T-helper 2 cell treated with Interferon-gamma antibody and Interleukin-4, amounts not matched to agents 5 μg/mL and 100 μg/mL, for 36 hours (primary cell): ENCODE measurements at regions not wholly inside any gene's neighbourhood (a gene's known extent, or its start where the extent isn't known, plus 50 kb on each side); places are given as distances from the start of the nearest gene placed in this dataset.
A peak's percentile ranks its signal among the peaks of the same experiment; 100 is the strongest.

ENCODE experiments used
- DNase-seq: peaks from one replicate; pipeline ENCODE4 v3.0.0; 2021; ENCODE audit warnings: low spot score
- H3K27ac Mint-ChIP-seq: one replicate; pipeline ENCODE4 v1.8.0; 2021; ENCODE audit warnings: mild to moderate bottlenecking, mixed read lengths
- H3K27me3 Mint-ChIP-seq: one replicate; pipeline ENCODE4 v1.8.0; 2021; ENCODE audit warnings: low read depth, mixed read lengths
- H3K36me3 Mint-ChIP-seq: one replicate; pipeline ENCODE4 v1.8.0; 2021; ENCODE audit warnings: low read depth, mixed read lengths
- H3K4me1 Mint-ChIP-seq: one replicate; pipeline ENCODE4 v1.8.0; 2021; ENCODE audit warnings: low read depth, mixed read lengths
- H3K4me3 Mint-ChIP-seq: one replicate; pipeline ENCODE4 v1.8.0; 2022; ENCODE audit warnings: mild to moderate bottlenecking, moderate library complexity, mixed read lengths
- H3K9me3 Mint-ChIP-seq: one replicate; pipeline ENCODE4 v1.8.0; 2021; ENCODE audit warnings: mixed read lengths

DNA sequence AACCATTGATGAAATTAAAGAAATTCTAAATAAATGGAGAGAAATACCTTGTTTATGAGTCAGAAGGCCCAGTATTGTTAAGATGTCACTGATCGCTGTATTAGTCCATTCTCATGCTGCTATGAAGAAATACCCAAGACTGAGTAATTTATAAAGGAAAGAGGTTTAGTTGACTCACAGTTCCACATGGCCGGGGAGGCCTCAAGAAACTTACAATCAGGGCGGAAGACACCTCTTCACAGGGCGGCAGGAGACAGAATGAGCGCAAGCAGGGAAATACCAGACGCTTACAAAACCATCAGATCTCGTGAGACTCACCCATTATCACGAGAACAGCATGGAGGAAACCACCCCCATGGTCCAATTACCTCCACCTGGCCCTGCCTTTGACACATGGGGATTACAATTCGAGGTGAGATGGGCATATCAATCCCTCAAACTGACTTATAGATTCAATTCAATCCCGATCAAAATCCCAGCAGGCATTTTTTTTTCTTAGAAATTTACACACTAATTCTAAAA lies 157.2 kb downstream of the ENGASE start:
- Mint-ChIP-seq H3K36me3 (no peaks in the 10 kb centered on the region), H3K27me3 (no peaks in the 10 kb centered on the region), H3K27ac (no peak overlapping the region), H3K9me3 (no peaks in the 10 kb centered on the region), H3K4me1 (no peaks in the 10 kb centered on the region), H3K4me3 (no peak overlapping the region)
- no peak for DNase-seq

DNA sequence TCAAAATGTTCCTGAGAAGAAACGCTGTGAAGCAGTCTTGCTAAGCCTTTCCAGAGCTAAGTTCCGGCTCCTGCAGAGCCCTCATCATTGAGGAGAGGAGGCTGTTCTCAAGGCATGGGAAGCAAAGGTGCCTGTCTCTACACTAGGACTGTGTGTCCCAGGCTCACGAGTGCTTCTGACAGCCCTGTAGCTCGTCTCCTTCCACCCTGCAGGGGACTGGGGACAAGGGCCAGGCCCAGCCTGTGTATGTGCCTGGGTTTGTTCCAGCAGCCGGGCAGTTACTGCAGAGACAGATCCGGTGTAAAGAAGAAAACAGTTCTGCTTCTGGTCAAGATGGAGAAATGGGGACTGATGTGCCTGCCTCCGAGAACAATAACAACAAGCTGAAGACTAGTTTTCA lies 156.0 kb downstream of the ENGASE start:
- H3K27ac Mint-ChIP-seq: peak overlapping the region; percentile 24
- no peaks in the 10 kb centered on the region for H3K4me1 Mint-ChIP-seq
- H3K36me3 Mint-ChIP-seq: no peaks in the 10 kb centered on the region
- no peaks in the 10 kb centered on the region for H3K9me3 Mint-ChIP-seq
- no peak for DNase-seq
- H3K4me3 Mint-ChIP-seq: no peak overlapping the region
- H3K27me3 Mint-ChIP-seq: no peaks in the 10 kb centered on the region

DNA sequence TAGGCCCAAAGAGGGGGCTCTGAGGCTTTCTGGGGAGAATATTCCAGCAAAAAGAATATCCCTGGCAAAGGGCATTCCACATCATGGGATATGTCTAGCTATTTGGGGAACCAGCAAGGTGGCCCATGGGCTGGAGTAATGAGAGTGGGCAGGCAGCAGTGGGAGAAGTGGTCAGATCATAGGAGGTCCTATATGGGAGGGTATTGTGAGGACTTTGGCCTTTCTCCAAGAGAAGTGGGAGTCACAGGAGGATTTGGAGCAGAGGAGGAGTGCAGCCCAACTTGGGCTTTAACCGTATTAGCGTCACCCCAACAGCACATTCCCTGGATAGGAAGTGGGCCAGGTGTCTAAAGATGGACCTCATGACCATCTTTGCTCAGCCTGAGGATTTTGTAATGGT lies 151.4 kb downstream of the ENGASE start:
- Mint-ChIP-seq H3K4me3 (no peak overlapping the region), H3K36me3 (no peaks in the 10 kb centered on the region), H3K4me1 (no peaks in the 10 kb centered on the region), H3K27me3 (peaks cover 4% of the 10 kb centered on the region), H3K9me3 (no peaks in the 10 kb centered on the region), H3K27ac (no peak overlapping the region)
- DNase-seq: no peak

DNA sequence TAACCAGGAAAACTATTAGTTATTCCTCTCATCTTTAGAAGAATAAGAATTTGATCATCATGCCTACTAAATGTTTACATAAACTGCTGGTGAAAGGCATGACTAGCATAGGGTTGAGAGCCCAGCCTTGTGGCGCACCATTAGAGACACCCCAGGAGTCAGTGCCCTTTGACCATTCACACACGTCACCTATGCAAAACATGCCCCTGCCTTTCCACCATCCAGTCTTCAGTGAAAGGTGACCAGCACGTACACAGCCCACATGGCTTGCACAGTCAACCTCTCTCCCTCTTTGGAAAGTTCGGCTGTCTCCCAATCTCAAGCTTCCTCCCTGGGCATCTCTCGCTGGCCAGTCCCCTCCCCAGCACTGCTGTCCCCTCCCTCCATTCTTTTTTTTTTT lies 150.3 kb downstream of the ENGASE start:
- H3K27me3 Mint-ChIP-seq: peaks cover 15% of the 10 kb centered on the region
- H3K36me3 Mint-ChIP-seq: no peaks in the 10 kb centered on the region
- DNase-seq: no peak
- no peaks in the 10 kb centered on the region for H3K4me1 Mint-ChIP-seq
- H3K9me3 Mint-ChIP-seq: no peaks in the 10 kb centered on the region
- H3K4me3 Mint-ChIP-seq: no peak overlapping the region
- no peak overlapping the region for H3K27ac Mint-ChIP-seq

DNA sequence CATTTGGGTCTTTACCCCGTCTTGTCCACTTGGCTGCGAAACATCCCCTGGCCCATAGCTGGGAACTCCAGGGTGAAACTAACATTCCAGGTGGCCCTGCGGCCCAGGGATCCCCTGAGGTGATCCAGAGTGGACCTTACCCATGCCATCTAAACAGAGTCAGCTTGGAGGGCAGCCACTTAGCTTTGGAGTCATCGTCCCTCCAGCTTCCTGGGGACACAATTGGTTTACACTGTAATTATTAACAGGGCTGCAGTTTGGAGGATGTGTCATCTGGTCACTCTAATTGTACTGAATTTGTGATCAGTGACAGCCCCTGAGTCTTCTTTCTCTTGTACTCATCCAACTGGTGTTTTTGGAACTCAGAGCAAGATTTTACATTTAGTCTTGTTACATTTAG lies 149.9 kb downstream of the ENGASE start:
- DNase-seq: no peak
- H3K9me3 Mint-ChIP-seq: no peaks in the 10 kb centered on the region
- no peaks in the 10 kb centered on the region for H3K4me1 Mint-ChIP-seq
- H3K4me3 Mint-ChIP-seq: no peak overlapping the region
- H3K27me3 Mint-ChIP-seq: peaks cover 15% of the 10 kb centered on the region
- no peak overlapping the region for H3K27ac Mint-ChIP-seq
- H3K36me3 Mint-ChIP-seq: no peaks in the 10 kb centered on the region

DNA sequence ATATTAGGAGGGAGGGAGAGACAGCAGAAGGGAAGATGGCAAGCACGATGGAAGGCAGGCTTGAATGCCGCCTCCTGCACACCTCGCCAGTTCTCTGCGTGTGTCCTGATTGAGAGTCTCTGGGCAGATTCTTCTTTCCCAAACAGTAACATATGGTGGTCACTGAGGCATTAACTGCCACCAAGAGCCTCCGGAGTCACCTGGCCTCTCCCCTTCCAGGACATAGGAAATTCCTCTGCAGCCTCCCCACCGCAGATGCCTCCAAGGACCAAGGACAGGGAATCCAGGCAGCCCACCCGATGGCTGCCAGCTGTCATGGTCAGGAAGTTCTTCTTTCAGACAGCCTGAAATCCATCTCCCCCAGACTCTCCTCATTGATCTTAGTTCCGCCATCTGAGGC lies 149.3 kb downstream of the ENGASE start:
- no peak overlapping the region for H3K27ac Mint-ChIP-seq
- no peak for DNase-seq
- no peaks in the 10 kb centered on the region for H3K36me3 Mint-ChIP-seq
- H3K4me3 Mint-ChIP-seq: no peak overlapping the region
- peaks cover 20% of the 10 kb centered on the region for H3K27me3 Mint-ChIP-seq
- H3K9me3 Mint-ChIP-seq: no peaks in the 10 kb centered on the region
- no peaks in the 10 kb centered on the region for H3K4me1 Mint-ChIP-seq

DNA sequence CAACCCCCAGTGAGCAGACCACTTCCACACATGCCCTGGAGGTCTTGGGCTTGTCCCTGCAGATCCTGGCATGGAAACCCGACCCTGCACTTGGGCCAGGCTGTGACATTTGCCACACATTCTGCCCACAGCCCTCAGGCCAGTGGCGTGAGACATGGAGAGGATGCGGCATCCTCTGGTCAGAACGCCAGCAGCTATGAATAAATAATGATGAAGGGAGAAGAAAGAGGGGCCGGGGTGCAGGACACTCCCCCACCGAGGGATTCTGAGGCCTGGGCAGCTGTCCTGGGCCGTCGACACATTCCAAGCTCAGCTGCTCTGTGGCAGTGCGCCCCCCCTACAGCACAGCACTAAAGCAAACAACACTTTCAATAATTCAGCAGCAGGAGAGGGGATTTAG lies 148.8 kb downstream of the ENGASE start:
- Mint-ChIP-seq H3K27ac (no peak overlapping the region), H3K27me3 (peaks cover 20% of the 10 kb centered on the region), H3K4me3 (no peak overlapping the region), H3K4me1 (no peaks in the 10 kb centered on the region), H3K9me3 (no peaks in the 10 kb centered on the region), H3K36me3 (no peaks in the 10 kb centered on the region)
- no peak for DNase-seq

DNA sequence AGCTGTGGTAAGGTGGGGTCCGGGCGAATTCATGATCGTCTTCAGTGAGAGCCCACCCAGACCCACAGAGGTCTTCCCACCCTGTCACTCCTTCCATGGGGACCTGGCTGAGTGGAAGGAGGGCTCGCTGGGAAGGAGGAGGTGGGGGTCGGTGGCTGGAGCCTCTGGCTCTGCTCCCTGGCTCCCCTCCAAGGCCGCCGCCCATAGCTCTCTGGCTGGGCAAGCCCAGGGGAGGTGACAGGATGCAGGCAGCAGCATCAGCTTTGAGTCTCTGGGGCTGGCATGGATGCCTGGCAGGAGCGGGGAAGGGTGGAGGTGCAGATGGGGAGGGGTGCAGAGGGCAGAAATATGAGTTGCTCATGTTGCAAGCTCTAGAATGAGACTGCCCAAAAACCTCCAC lies 147.0 kb downstream of the ENGASE start:
- no peak overlapping the region for H3K4me3 Mint-ChIP-seq
- no peak for DNase-seq
- no peak overlapping the region for H3K27ac Mint-ChIP-seq
- peaks cover 20% of the 10 kb centered on the region for H3K27me3 Mint-ChIP-seq
- H3K9me3 Mint-ChIP-seq: no peaks in the 10 kb centered on the region
- no peaks in the 10 kb centered on the region for H3K36me3 Mint-ChIP-seq
- no peaks in the 10 kb centered on the region for H3K4me1 Mint-ChIP-seq

DNA sequence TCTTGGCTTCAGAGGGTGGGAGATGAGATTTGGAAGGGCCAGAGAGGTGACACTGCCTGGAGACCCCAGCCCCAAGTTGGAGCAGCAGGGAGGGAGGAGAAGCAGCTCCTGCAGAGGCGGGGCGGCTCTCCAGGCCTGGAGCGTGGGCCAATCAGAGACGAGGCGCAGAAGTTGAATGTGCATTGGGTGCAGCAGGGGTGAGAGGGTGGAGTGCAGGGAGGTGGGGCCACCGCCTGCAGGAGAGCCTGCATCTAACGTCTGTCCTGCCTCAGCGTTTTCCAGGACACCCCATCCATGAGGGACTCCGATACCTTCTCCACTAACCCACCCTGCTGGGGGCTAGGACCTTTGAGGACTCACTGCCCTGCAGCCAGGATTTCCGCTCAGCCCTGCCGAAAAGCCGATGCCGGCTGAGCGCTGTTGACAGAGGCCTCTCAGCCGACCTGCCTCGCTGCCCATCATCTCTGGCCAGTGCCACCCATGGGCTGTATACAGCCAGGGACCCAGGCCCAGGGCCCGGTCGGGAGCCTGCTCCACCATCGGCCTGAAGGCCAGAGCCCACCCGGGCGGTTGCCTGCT lies 146.2 kb downstream of the ENGASE start:
- H3K4me1 Mint-ChIP-seq: no peaks in the 10 kb centered on the region
- DNase-seq: no peak
- peak overlapping the region; percentile 35 for H3K4me3 Mint-ChIP-seq
- H3K27ac Mint-ChIP-seq: no peak overlapping the region
- no peaks in the 10 kb centered on the region for H3K36me3 Mint-ChIP-seq
- H3K9me3 Mint-ChIP-seq: no peaks in the 10 kb centered on the region
- peaks cover 20% of the 10 kb centered on the region for H3K27me3 Mint-ChIP-seq

DNA sequence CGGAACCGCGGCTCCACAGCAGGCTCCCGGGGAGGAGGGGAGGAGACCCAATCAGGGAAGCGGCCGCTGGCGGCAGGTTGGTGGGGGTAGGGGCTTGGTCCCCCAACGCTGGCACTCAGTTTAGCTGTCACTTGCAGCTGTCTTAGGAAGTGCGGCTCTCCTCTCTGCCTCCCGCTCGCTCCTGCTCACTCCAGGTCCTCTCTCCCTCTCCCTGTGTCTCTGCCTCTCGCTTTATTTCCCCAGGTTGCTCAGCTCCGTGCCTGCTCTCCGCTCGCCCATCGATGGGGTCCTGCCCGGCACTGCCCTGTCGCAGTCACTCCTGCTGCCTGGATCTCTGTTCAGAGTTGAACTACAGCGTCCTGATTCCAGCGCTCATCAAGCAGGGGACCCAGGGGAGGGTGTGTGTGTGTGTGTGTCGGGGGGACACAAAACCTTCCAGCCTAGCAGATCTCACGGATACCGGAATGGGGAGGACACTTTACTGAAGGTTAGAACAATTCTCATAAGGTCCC lies 145.6 kb downstream of the ENGASE start:
- H3K4me1 Mint-ChIP-seq: no peaks in the 10 kb centered on the region
- DNase-seq: no peak
- no peaks in the 10 kb centered on the region for H3K36me3 Mint-ChIP-seq
- H3K27ac Mint-ChIP-seq: no peak overlapping the region
- peak overlapping the region; percentile 35 for H3K4me3 Mint-ChIP-seq
- H3K27me3 Mint-ChIP-seq: peaks cover 20% of the 10 kb centered on the region
- no peaks in the 10 kb centered on the region for H3K9me3 Mint-ChIP-seq

DNA sequence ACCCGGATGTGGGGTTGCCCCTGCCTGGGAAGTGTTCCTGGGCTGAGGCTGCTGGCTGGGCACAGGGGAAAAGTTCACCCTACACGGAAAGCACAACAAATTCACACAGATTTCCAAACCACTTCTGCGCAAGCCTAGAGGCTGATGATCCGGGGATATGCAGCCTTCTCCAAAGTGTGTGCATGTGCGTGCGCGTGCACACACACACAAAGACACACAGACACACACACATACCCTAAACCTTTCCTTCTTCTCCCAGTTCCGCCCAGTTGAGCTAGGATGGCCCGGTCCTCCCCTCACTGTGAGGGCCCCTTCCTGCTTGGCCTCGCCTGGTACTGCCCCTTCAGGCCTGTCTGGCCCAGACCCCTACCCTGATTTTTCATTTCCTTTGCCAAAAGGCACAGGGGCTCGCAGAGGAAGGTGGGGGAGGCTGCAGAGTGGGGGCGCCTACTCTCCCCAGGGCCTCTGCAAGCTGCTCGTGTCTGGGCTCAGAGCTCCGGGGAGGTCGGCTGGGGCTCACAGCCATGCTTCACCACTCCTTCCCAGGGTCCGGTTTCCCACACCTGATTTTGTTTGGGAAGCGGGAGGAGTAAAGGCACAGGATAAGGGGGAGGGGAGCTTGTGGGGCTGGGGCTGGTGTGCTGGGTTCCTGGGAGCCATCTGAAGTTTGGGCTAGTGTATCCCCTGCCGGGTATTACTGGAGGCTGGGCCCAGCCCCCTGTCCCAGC lies 144.7 kb downstream of the ENGASE start:
- Mint-ChIP-seq H3K4me1 (no peaks in the 10 kb centered on the region), H3K4me3 (no peak overlapping the region), H3K36me3 (no peaks in the 10 kb centered on the region), H3K27me3 (peaks cover 20% of the 10 kb centered on the region), H3K27ac (no peak overlapping the region), H3K9me3 (no peaks in the 10 kb centered on the region)
- DNase-seq: no peak

DNA sequence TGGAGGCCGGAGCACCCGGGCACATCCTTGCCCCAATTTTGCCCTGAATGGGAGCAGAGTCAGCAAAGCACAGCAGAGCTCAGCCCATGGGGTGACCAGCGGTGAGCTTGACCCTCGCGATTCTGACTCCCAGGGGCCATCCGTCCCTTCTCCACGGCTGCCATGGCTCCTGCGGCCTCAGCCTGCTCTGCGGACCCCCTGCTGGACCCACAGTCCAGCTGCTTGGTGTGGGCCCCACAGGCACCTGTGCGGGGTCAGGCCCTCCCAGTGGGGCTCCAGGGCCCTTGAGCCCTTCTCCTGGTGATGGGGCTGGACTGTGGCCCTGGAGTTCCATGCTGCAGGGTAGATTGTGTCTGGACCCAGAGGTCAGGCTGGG lies 144.2 kb downstream of the ENGASE start:
- H3K9me3 Mint-ChIP-seq: no peaks in the 10 kb centered on the region
- peaks cover 20% of the 10 kb centered on the region for H3K27me3 Mint-ChIP-seq
- no peak overlapping the region for H3K4me3 Mint-ChIP-seq
- H3K4me1 Mint-ChIP-seq: no peaks in the 10 kb centered on the region
- no peaks in the 10 kb centered on the region for H3K36me3 Mint-ChIP-seq
- H3K27ac Mint-ChIP-seq: no peak overlapping the region
- DNase-seq: no peak

DNA sequence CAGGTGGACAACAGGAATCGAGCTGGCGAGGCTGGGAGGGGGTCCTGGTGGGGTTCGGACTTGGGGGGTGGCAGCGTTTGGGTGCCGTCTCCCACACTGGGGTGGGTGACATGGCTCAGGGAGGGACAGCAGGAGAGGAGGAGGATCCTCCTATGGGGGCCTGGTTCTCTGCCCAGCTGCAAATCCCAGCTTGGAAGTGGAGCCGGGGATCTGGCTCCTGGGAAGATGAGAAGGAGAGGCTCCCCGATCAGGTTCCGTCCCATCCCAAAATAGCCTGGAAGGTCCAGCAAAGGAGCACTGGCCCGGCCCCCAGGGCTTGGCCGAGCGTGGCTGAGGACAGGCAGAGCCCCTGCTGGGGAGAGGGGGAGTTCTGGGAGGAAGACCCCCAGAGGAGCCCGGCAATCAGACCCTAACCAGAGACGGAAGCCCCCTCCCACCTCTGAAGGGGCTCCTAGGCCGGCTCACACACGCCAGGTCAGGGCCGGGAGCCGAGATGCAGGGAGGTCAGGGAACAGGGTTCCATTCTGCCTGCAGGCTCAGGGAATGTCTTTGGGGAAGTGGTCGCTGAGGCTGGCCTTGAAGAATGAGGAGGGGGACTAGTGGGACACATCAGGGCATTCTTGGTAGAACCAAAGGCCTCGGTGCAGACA lies 143.7 kb downstream of the ENGASE start:
- no peaks in the 10 kb centered on the region for H3K4me1 Mint-ChIP-seq
- DNase-seq: no peak
- peaks cover 20% of the 10 kb centered on the region for H3K27me3 Mint-ChIP-seq
- H3K36me3 Mint-ChIP-seq: no peaks in the 10 kb centered on the region
- no peak overlapping the region for H3K27ac Mint-ChIP-seq
- no peak overlapping the region for H3K4me3 Mint-ChIP-seq
- H3K9me3 Mint-ChIP-seq: no peaks in the 10 kb centered on the region

DNA sequence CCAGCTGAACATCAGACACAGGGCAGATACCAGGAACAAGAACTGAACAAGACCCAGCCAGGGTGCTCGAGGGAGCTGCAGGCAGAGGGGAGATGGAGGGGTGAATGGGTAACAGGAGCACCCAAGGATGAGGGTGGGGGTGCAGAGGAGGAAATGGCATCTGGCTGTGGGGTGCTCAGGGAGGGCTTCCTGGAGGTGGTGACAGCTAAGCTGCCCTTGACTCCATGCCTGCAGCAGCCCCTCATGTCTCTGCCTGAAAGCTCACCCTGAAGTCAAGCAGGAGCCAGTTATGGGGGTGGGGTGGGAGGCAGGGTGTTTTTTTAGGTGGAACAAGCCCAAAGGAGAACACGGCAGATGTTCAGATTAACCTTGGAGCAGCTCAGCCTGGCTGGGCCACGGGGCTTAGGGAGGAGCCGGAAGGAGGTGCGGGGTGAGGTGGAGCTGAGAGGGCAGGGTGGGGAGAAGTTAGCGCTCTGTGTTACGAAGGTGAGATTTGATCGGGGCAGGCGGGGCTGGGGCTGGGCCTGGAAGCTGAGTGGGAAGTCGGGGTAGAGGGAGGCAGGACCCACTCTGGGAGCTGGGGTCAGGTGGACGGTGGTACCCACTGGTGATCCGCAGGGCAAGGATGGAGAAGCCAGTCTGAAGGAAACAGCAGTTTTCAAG lies 143.0 kb downstream of the ENGASE start:
- Mint-ChIP-seq H3K36me3 (no peaks in the 10 kb centered on the region), H3K9me3 (no peaks in the 10 kb centered on the region), H3K27me3 (peaks cover 20% of the 10 kb centered on the region), H3K4me1 (no peaks in the 10 kb centered on the region), H3K27ac (no peak overlapping the region), H3K4me3 (no peak overlapping the region)
- DNase-seq: no peak
